Motor neuron (in vitro differentiated cells): ENCODE measurements at regions not wholly inside any gene's neighbourhood (a gene's known extent, or its start where the extent isn't known, plus 50 kb on each side); places are given as distances from the start of the nearest gene placed in this dataset.
"Not testable (repeated sequence)": the region's sequence is repeated elsewhere in the genome, so short reads cannot be mapped to it uniquely, and the experiment has no call there.

Source experiments
- ATAC-seq, 8 experiments: fragments of 200-7000 bp; cut with Tn5 transposase; replicated peaks in 6 of 8; 2 replicates each; pipeline ENCODE4 v1.8.0; 2021; ENCODE audit warnings: mild to moderate bottlenecking in 8 of 8, moderate library complexity in 8 of 8
- H3K27ac ChIP-seq, 2 donors: fragments of 250-450 bp; sonication (Bioruptor Pico); 2 replicates each; pipeline ENCODE4 v1.9.0; 2021; ENCODE audit warnings: antibody characterized with exemption in 2 of 2, mild to moderate bottlenecking in 2 of 2, moderate library complexity in 1 of 2
- H3K4me1 ChIP-seq, 2 donors: fragments of 250-450 bp; sonication (Bioruptor Pico); replicated peaks in 1 of 2; 2 replicates each; pipeline ENCODE4 v1.6.1; 2021; ENCODE audit warnings: antibody characterized with exemption in 2 of 2, mild to moderate bottlenecking in 2 of 2, moderate library complexity in 1 of 2
- H3K4me3 ChIP-seq, 5 donors: fragments of 250-450 bp; sonication (Bioruptor Pico); 2 replicates each; pipeline ENCODE4 v1.9.0; 2021; ENCODE audit warnings: antibody characterized with exemption in 5 of 5, mild to moderate bottlenecking in 5 of 5, moderate library complexity in 4 of 5
- WGBS, 10 experiments: fragments of 450-650 bp; shearing (Covaris generic); methylation state at CpG; one replicate each; pipeline ENCODE4 v1.0.0; 2022; 5-methylcytosine and 5-hydroxymethylcytosine counted together
- in situ Hi-C, 9 experiments: fragments of 400-800 bp; cut with MboI; loops; one replicate each; pipeline ENCODE4 v1.15.0; 2021; ENCODE audit warnings: low sequenced_read_pairs in 9 of 9, low pct_unique_long_range_greater_than_20kb in 2 of 9; ENCODE audit not compliant: unreplicated experiment in 9 of 9

DNA sequence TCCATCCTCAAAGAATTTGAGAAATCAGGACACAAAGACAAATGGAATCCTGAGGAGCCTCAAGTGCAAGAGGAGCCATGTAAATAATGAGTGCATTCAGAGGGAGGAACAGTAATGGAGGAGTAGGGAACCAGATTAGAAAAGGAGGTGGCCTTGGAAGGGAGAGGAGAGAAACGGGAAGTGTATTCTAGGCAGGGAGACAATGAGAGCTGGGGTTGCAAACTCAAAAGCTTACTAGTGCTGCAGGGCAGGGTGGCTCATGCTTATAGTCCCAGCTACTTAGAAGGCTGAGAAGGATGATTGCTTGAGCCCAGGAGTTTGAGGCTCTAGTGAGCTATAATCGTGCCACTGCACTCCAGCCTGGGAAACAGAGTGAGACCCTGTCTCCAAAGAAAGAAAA, 113.2 kb upstream of the LSM6 start:
- 35 to 94% (median 76%) methylated on average over 1 to 2 of the region's 2 CpGs; no CpG with 5 or more reads in 4 of the 10 experiments for WGBS, 10 experiments
- peak in 2 of 8 experiments; percentile 49 to 69 for ATAC-seq
- in situ Hi-C loops = no loop called here
- H3K27ac ChIP-seq = no peak overlapping the region
- no peaks in the 10 kb centered on the region for H3K4me1 ChIP-seq
- H3K4me3 ChIP-seq = no peak overlapping the region

DNA sequence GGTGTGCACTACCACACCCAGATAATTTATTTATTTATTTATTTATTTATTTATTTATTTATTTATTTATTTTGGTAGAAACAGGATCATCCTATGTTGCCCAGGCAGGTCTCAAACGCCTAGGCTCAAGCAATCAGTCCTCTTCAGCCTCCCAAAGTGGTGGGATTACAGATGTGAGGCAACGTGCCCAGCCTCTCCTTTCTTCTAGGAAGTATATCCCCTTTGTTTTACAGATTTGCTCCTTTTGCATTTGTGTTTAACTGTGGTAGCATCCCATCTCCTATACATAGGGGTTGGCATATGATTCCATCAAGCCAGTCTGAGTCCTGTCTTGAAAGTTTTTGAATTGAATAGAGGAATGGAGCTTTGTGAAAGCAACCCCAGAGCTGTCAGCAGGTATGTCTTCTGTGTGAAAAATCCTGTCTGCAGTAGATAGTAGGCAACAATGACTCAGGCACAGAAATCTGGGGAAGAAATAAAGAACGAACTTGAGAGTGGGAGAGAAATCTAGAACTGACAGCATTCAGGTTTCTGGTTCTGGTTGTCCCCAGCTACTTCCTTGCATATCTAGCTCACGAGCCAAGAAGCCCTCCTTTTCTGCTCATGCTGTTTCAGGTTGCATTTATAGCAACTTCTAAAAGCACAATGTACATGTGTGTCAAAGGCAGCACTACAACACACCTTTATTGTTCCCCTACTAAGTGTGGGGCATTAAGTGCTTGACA, 113.7 kb upstream of the LSM6 start:
- no peak overlapping the region for H3K27ac ChIP-seq
- WGBS, 10 experiments = 4 to 60% (median 36%) methylated on average over 1 to 4 of the region's 4 CpGs
- ATAC-seq = no peak
- H3K4me1 ChIP-seq = no peaks in the 10 kb centered on the region
- in situ Hi-C loops = no loop called here
- H3K4me3 ChIP-seq = no peak overlapping the region

DNA sequence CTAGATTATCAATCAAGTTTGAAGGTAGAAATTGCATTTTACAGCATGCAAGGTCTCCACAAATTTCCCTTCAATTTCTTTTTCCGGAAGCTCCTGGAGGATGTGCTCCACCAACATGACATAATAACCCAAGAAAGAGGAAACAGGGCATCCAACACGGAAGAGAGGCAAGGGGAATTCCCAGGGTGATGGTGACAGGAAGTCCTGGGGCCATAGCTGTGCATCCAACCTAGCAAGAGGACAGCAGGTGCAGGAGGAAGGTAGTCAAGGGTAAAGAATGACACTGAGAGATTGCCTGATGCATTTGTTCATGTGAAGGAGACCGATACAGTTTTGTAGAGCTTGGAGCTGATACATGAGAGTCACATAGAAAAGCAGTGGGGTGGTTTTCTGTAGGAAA, 115.7 kb upstream of the LSM6 start:
- no peak for ATAC-seq
- Histone ChIP-seq H3K4me3 (no peak overlapping the region), H3K27ac (no peak overlapping the region), H3K4me1 (no peaks in the 10 kb centered on the region)
- in situ Hi-C loops = no loop called here
- 0 to 100% (median 83%) methylated on average over 1 to 3 of the region's 3 CpGs; no CpG with 5 or more reads in 2 of the 10 experiments for WGBS, 10 experiments

DNA sequence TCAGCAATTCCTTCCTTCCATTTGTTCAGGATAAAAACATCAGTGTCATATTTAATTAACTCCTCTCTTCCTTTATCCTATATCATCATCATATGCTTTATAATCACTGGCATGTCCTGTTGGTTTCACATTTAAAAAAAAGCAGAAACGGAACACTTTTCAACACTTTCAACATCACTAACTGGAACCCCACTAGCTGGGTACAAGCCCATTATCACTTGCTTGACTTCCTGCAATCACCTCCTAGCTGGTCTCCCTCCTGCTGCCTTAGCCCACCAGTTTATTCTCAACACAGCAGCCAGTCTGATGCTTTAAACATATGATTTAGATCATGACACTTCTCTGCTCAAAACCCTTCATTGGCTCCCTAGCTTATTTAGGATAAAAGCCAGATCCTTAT, 116.4 kb upstream of the LSM6 start:
- Histone ChIP-seq H3K4me1 (no peaks in the 10 kb centered on the region), H3K4me3 (no peak overlapping the region), H3K27ac (no peak overlapping the region)
- ATAC-seq = no peak
- in situ Hi-C loops = no loop called here
- WGBS, 10 experiments = 0 to 100% (median 67%) methylated on average over 1 of the region's 1 CpG; no CpG with 5 or more reads in 3 of the 10 experiments

DNA sequence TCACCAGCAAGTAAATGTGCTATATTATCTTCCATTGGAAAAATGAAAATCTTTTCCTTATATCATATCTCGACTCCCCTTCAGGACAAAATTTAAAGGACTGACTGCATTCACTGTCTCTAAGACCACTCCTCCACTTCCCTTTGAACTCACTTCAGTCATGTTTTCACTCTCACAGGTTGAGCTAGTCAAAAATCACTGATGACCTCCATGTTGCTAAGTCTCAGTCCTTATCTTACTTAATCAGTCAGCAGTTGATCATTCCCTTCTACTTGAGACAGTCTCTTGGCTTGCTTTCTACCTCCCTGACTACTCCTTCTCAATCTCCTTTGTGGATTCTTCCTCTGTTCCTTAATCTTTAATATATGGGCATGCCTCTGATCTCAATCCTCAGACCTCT, 117.0 kb upstream of the LSM6 start:
- Histone ChIP-seq H3K4me1 (no peaks in the 10 kb centered on the region), H3K4me3 (no peak overlapping the region), H3K27ac (no peak overlapping the region)
- ATAC-seq = no peak
- 25 to 92% (median 63%) methylated on average over 1 of the region's 1 CpG; no CpG with 5 or more reads in 2 of the 10 experiments for WGBS, 10 experiments
- in situ Hi-C loops = no loop called here

DNA sequence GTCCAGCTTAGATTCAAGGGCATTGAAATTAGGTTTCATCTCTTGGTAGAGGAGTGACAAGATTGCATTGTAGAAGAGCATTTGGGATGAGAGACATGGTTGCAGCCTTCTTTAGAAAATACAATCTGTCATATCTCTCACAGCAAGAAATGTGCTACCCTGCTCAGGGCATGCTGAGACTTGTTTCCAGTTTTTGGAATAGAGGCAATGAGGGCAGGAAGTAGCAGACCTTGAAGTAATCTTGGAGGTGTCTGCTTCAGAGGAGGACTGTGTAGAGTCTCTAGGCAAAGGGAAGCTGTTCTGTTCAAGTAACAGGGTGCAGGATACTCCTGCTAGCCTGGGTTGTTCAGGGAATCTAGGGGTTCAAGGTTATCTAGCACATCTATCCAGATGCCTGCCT, 116.1 kb upstream of the ZNF827 start:
- in situ Hi-C loops = no loop called here
- H3K27ac ChIP-seq = no peak overlapping the region
- no peak for ATAC-seq
- no peaks in the 10 kb centered on the region for H3K4me1 ChIP-seq
- no peak overlapping the region for H3K4me3 ChIP-seq

DNA sequence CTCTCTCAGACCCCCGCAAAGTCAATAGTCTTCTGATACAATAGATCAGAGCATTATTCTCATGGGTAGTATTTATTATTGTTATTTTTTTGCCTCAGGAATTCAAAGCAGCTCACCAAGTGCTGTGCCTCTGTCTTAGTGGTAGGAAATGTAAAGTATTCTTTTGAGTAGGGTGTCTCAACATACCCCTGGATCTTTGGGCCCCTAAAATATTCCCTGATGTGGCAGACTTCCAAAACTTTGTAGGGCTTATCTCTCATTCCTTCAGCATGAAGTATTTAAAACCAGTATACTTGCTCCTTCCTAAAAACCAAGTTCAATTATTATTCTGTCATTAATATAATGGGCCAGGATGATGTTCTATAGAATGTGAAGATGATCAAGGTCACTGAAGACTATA, 115.3 kb upstream of the ZNF827 start:
- Histone ChIP-seq H3K4me3 (no peak overlapping the region), H3K27ac (no peak overlapping the region), H3K4me1 (no peaks in the 10 kb centered on the region)
- WGBS, 10 experiments = 93 to 100% (median 100%) methylated on average over 1 of the region's 1 CpG; no CpG with 5 or more reads in 4 of the 10 experiments
- ATAC-seq = no peak
- in situ Hi-C loops = no loop called here

DNA sequence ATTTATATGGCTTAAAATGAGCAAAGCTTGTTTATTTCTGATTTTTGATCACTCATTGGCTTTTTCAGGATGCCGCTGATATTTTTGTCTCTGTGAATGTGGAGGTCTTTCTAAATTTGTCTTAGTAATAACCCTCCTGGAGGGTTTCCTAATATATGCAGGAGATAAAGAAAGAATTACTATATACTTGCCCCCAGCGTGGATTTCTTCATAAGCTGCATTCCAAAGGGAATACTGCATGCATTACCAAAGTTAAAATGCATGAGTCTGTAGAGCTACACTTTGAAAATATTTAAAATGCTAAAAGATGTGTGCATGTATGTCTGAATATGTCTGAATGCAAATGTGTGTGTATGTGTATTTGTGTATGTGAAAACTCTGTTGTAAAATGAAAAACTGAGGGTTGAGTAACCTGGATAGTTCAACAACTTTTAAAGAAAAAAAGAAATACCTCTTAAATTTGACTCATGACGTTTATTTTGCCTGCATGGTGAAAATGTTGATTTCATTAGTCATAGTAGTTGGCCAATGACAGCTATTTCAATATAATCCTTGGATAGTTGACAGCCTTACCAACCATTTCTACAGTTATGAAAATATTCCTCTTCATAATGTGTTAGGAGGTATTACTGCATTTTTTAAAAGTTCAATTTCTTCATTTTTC, 113.2 kb upstream of the ZNF827 start:
- WGBS, 10 experiments = 13 to 100% (median 75%) methylated on average over 1 to 3 of the region's 3 CpGs; no CpG with 5 or more reads in 1 of the 10 experiments
- Histone ChIP-seq H3K4me3 (no peak overlapping the region), H3K4me1 (no peaks in the 10 kb centered on the region), H3K27ac (no peak overlapping the region)
- ATAC-seq = peak in 3 of 8 experiments; percentile 89 to 96 (median 90)
- in situ Hi-C loops = no loop called here

DNA sequence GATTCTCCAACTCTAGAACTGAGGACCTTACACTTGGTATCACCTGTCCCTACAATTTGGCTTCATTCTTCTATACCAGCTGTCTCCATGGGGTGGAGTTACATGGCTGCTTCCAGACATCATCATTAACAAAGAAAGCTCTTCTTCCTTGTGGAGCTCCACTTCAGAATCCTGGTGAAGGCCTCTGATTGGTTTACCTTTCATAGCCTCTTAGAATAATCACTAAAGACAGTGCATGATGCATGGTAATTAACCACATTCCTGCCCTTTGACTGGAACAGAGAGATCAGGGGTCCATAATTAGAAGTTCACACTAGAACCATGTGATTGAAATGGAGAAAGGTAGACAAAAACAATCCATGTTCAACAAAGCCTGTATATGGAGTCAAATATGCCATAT, 112.6 kb upstream of the ZNF827 start:
- in situ Hi-C loops = no loop called here
- peak in 3 of 8 experiments; percentile 65 to 75 (median 66) for ATAC-seq
- Histone ChIP-seq H3K4me1 (no peaks in the 10 kb centered on the region), H3K27ac (no peak overlapping the region), H3K4me3 (no peak overlapping the region)

DNA sequence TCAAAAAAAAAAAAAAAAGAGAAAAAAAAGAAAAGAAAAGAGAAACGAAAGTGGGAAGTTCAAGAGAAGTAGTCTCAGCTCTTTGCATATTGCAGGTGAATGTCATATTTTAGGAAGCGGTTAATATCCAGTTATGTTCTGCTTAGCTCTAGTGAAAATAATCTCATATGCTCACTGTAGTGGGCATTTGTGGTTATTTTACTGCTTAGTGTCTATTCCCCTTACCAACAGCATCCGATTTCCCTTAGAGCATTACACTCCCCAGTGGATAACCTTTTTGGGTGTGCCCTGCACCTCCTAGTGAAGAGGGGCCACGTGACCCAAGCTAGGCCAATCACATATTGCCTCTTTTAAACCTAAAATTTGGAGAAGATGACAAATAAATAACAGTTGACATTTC, 111.2 kb upstream of the ZNF827 start:
- no peaks in the 10 kb centered on the region for H3K4me1 ChIP-seq
- no peak overlapping the region for H3K27ac ChIP-seq
- WGBS, 10 experiments = 50 to 94% (median 85%) methylated on average over 1 to 4 of the region's 4 CpGs
- no peak for ATAC-seq
- in situ Hi-C loops = no loop called here
- no peak overlapping the region for H3K4me3 ChIP-seq

DNA sequence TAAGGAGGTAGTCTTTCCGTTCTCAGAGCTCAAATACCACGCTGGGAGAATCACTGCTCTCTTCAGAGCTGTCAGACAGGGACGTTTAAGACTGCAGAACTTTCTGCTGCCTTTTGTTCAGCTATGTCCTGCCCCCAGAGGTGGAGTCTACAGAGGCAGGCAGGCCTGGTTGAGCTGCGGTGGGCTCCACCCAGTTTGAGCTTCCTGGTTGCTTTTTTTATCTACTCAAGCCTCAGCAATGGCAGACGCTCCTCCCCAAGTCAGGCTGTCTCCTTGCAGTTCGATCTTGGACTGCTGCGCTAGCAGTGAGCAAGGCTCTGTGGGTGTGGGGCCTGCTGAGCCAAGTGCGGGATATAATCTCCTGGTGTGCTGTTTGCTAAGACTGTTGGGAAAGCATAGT, 109.1 kb upstream of the ZNF827 start:
- H3K4me1 ChIP-seq, H3K4me3 ChIP-seq, in situ Hi-C loops, H3K27ac ChIP-seq, ATAC-seq: not testable (repeated sequence)
- 0 to 100% (median 70%) methylated on average over 1 to 5 of the region's 8 CpGs; no CpG with 5 or more reads in 4 of the 10 experiments for WGBS, 10 experiments

DNA sequence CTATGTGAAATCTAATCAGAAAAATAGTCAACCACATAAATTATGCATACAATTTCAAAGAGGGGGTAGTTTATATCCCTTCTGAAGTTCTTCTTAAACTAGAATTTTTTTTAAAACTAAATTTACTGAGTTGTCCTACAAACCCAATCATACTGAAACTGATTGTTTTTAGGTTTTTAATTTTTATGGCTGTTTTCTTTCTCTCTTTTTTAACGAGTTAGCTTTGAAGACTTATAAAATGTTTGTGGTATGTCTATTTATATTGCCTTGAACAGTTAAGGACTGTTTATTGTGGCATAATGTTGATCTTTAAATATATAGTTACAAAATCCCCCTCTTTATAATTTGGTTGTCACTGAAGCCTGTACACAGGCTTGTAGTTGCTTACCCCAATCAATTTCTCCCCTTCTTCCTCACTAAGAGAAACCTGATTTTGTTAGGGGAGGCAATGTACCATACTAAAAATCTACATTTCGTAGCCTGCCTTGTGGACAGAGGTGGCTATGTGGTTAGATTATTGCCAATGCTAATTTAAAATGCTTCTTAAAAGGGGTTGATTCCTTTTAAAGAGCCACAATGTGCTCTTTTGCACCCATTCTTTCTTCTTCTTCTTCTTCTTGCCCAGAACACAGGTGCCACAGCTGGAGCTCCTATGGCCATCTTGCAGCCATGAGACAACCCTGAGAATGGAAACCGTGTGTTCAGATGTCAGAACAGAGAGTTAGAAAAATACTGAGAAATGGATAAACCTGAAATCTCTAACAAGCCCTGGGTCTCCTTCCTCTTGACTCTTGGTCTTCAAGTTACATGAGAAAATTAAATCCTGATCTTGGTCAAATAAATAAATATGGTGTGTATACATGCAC, 102.7 kb upstream of the ZNF827 start:
- no peaks in the 10 kb centered on the region for H3K4me1 ChIP-seq
- in situ Hi-C loops = no loop called here
- WGBS, 10 experiments = 0 to 94% (median 49%) methylated on average over 1 to 3 of the region's 3 CpGs; no CpG with 5 or more reads in 2 of the 10 experiments
- no peak overlapping the region for H3K27ac ChIP-seq
- ATAC-seq = no peak
- no peak overlapping the region for H3K4me3 ChIP-seq

DNA sequence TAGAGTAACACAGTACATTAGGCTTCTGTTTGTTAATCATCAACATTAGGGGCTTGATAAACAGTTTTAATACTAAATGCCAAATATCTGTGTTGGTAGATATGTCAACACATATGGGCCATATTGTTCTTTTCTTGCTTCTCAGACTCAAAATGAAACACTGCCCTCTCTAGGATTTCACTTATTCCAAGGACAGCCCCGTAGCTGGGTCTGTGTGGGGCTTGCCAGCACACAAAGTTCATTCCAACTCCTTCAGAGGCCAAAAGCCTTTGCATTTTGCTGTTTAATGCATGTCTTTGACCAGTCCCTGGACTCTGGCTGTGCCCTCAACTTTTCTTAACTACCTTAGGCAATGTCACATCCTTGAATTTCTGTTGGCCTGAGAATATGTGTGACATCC, 102.0 kb upstream of the ZNF827 start:
- no peak overlapping the region for H3K4me3 ChIP-seq
- no peak overlapping the region for H3K27ac ChIP-seq
- in situ Hi-C loops = no loop called here
- peak in 2 of 8 experiments; percentile 27 to 39 for ATAC-seq
- 0 to 67% (median 33%) methylated on average over 1 of the region's 1 CpG; no CpG with 5 or more reads in 3 of the 10 experiments for WGBS, 10 experiments
- no peaks in the 10 kb centered on the region for H3K4me1 ChIP-seq
